ENCODE measurements at regions not wholly inside any gene's neighbourhood (a gene's known extent, or its start where the extent isn't known, plus 50 kb on each side); places are given as distances from the start of the nearest gene placed in this dataset.

DNA sequence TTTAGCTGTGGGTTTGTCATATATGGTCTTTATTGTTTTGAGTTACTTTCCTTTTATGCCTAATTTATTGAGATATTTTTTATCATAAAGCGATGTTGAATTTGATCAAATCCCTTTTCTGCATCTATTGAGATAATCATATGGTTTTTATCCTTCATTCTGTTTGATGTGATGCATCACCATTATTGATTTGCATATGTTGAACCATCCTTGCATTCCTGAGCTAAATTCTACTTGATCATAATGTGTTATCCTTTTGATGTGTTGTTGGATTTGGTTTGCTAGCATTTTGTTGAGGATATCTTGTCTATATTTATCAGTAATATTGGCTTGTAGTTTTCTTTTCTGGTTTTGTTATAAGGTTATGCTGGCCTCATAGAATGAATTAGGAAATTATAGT is 308.5 kb downstream of the ADCYAP1 start:
- no peak for TF ChIP-seq CTCF (conservative IDR thresholded peaks at IDR 0.05; ENCODE audit: low read depth, low read length)
- DNase-seq (ENCODE audit: low read depth) = no peak
- no peak overlapping the region for H3K4me3 ChIP-seq (ENCODE audit: low read length)

GRCh38 chr18:1222880-1223279 is 318.2 kb downstream of the ADCYAP1 start:
- no peak for DNase-seq (ENCODE audit: low read depth)
- no peak overlapping the region for H3K4me3 ChIP-seq (ENCODE audit: low read length)
- no peak for TF ChIP-seq CTCF (conservative IDR thresholded peaks at IDR 0.05; ENCODE audit: low read depth, low read length)

- TF ChIP-seq CTCF (conservative IDR thresholded peaks at IDR 0.05; ENCODE audit: low read depth, low read length) = no peak
- no peak for DNase-seq (ENCODE audit: low read depth)
- no peak overlapping the region for H3K4me3 ChIP-seq (ENCODE audit: low read length)
Observed at GRCh38 chr18:1227025-1227424, 322.4 kb downstream of the ADCYAP1 start.

- no peak for TF ChIP-seq CTCF (conservative IDR thresholded peaks at IDR 0.05; ENCODE audit: low read depth, low read length)
- DNase-seq (ENCODE audit: low read depth) = no peak
- H3K4me3 ChIP-seq (ENCODE audit: low read length) = no peak overlapping the region
Observed at GRCh38 chr18:1229634-1230033, 325.0 kb downstream of the ADCYAP1 start.

GRCh38 chr18:1232867-1233266 is 328.2 kb downstream of the ADCYAP1 start:
- no peak for TF ChIP-seq CTCF (conservative IDR thresholded peaks at IDR 0.05; ENCODE audit: low read depth, low read length)
- H3K4me3 ChIP-seq (ENCODE audit: low read length) = no peak overlapping the region
- no peak for DNase-seq (ENCODE audit: low read depth)

DNA sequence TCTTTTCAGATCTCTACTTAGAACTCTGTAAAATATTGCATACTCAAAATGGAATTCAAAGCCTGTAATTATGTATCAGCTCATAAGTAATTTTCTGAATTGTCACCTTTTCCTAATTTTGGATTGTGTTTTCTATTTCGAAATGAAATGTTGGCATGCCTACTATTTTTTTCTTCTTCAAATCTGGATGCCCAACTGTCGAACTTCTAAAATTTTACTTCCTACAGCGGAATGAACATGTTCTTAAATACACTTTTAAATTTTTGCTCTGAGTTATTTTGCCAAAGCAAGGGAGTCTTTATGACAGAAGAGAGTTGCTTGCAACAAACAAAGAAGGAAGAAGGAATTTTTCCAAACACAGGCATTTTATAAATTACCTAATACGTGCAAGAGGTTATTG is 336.0 kb downstream of the ADCYAP1 start:
- no peak overlapping the region for H3K4me3 ChIP-seq (ENCODE audit: low read length)
- TF ChIP-seq CTCF (conservative IDR thresholded peaks at IDR 0.05; ENCODE audit: low read depth, low read length) = no peak
- DNase-seq (ENCODE audit: low read depth) = no peak

GRCh38 chr18:1244397-1245122 is 339.9 kb downstream of the ADCYAP1 start:
- no peak for TF ChIP-seq CTCF (conservative IDR thresholded peaks at IDR 0.05; ENCODE audit: low read depth, low read length)
- no peak overlapping the region for H3K4me3 ChIP-seq (ENCODE audit: low read length)
- no peak for DNase-seq (ENCODE audit: low read depth)

All from retinal pigment epithelial cell (primary cell).